Fibroblast of skin of right biceps (primary cell): ENCODE measurements at regions not wholly inside any gene's neighbourhood (a gene's known extent, or its start where the extent isn't known, plus 50 kb on each side); places are given as distances from the start of the nearest gene placed in this dataset.
"Not testable (repeated sequence)": the region's sequence is repeated elsewhere in the genome, so short reads cannot be mapped to it uniquely, and the experiment has no call there.

Experiments
- DNase-seq: peaks from one replicate; pipeline ENCODE4 v3.0.0-alpha.2; 2013

DNA sequence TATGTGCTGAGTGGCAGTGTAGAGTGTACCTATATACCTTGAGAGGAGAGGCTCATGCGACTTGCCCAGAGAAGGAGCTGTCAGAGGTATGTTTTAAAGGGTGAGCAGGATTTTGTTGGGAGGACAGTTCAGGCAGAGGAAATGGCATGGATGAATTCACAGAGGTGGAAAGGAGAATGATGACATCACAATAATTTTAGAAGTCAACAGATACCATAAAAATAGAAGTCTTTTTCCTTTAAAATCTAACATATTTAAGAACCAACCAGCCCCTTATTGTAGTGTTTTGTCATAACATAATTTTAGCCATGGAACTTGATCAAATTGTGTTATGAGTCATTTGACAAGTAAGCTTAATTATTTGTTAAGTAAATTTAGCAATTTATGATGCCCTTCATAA lies 538.1 kb upstream of the GYPC start:
- no peak for DNase-seq

DNA sequence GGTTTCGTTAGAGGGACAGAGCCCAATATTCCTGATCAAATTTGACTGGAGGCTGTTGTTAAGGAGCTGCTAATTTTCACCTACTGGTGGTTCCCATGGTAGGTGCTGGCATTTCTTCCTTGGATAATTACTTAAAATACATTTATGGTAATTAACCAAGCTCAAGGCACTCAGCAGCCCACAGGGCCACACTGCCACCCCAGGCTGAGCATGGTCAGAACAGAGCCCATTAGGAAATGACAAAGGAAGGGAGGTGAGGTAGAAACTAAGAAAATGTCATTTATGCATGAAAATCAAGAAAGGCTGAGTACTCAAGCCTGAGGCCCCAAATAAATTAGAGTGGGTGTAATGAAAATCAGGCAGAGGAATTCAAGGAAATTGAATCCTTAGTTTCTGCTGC lies 510.2 kb upstream of the GYPC start:
- DNase-seq, result no peak

DNA sequence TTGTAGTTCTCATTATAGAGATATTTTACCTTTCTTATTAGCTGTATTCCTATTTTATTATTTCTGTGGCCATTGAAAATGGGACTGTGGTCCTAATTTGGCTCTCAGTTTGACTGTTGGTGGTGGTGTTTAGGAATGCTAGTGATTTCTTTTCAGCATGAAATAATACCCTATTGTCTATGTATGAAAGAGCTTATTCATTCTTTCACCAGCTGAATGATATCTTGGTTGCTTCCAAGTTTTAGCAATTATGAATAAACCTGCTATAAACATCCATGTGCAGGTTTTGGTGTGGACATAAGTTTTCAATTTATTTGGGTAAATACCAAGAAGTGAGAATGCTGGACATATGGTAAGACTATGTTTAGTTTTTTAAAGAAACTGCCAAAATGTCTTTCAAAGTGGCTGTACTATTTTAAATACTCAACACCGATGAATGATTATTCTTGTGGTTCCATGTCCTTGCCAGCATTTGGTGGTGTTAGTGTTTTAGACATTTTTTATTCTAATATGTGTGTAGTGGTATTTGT lies 501.6 kb upstream of the GYPC start:
- no peak for DNase-seq

GRCh38 chr2:126160950-126161349 lies 495.0 kb upstream of the GYPC start:
- DNase-seq, result not testable (repeated sequence)

DNA sequence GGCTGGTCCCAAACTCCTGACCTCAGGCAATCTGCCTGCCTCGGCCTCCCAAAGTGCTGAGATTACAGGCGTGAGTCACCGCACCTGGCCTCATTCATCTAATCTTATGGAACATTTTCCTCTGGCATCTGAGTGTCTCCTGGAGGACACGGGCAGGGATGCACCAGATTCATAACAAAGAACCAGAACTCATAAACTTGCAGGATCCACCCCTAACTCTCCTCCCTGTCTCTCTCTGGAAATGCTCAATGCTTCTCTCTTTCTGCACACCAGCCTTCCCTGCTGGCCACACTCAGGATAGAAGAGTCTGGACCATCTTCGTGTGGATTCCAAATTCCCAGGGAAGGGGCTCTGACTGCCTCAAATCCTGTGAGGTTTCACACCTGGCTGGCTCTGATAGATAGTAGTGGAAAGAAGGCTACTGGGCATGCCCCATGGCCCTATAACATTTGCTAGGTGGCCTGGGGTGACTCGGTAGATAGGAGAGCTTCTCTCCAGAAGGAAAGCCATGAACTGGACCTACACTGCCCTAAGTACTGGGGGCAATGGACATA lies 483.2 kb upstream of the GYPC start:
- no peak for DNase-seq

DNA sequence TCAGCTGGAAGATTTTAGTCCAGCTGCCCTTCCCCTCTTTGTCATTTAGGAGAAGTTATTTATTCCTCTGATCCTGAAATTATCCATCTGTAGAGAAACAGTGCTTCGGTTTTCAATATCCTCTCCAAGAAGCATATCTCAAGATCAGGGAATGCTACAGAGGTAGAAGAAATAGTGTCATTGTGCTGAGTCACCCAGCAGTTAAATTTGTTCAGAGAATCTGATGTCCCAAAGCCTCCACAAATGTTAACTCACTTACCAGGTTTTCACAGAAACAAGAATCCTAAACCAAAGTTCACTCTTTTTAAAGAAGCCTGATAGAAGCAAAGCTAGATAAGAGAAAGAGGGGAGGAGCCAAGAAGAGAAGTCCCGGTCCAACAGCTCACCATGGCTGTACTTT lies 480.7 kb upstream of the GYPC start:
- DNase-seq, result no peak

DNA sequence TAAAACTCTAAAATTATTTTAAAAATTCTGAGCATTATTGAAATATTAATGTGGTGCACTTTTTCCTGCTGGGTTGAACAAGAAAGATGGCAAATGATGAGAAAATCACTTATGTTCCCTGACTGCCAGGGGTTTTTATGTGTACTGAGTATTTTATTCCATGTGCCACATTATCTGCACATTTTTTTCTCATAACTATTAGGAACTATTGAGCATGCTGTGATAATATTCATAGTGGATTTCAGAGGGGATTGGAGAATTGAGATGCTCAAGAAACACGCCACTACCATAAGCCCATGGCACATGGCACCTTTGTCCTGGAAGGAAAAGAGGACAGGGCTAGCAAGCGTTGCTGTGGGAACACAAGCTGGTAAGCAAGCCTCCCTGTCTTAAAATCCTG lies 478.5 kb upstream of the GYPC start:
- DNase-seq, result no peak

DNA sequence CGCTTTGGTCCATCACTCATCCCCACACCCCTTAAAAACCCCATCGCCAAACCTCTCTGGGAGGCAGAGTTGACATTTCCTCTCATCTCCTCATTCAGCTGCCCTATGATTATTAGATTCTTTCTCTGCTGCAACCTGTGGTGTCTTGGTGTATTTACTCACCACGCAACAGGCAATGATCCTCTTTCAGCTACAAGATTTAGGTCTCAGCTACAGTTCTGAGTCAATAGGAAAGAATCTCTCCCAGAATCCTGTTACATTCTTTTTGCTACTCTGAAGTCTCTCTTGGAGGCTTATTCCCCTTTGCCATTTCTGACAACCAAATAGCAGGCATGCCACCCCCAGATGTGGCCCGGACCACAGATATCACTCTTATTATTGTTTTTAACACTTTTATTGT lies 468.3 kb upstream of the GYPC start:
- peak; percentile 3 for DNase-seq

DNA sequence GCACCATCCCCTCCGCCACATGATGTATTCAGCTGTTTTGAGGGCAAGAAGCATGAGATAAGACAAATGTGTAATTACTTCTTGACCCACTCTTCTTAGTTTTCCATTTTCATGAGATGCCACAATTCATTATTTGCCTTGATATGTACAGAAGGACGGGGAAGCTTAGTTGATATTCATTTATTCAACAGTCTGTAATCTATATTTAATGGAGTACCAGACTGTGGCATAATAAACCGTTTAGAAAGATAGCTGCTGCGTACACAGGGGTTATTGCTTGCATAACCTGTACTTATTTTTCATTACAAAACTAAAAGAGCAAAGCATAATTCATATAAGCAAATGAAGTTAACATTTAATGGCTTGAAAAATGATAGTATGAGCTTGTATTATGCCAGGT lies 466.4 kb upstream of the GYPC start:
- no peak for DNase-seq

- DNase-seq, result no peak
Measured at GRCh38 chr2:126200538-126200937, 455.4 kb upstream of the GYPC start.

- DNase-seq, result no peak
Measured at GRCh38 chr2:126208266-126208665, 447.7 kb upstream of the GYPC start.

- no peak for DNase-seq
Measured at GRCh38 chr2:126212735-126213134, 443.2 kb upstream of the GYPC start.

DNA sequence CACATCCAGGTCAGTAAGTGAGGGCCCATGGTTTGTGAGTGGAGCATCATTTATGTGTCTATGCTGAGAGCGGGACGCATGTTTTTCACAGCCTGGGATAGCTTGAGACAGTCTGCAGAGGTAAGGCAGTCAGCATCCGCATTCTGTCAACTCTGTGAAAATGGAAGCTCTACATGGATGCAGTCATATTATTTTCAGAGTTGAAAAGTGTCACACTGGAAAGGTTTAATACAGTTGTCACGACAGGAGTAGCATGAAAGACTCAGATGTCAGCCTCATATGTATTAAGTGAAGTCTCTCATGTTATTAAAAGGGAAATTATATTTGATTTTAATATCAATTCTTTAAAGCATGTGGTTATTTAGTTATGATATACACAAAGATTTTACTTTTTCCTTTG lies 436.9 kb upstream of the GYPC start:
- no peak for DNase-seq

- peak; percentile 20 for DNase-seq
Measured at GRCh38 chr2:126220331-126220730, 435.6 kb upstream of the GYPC start.

DNA sequence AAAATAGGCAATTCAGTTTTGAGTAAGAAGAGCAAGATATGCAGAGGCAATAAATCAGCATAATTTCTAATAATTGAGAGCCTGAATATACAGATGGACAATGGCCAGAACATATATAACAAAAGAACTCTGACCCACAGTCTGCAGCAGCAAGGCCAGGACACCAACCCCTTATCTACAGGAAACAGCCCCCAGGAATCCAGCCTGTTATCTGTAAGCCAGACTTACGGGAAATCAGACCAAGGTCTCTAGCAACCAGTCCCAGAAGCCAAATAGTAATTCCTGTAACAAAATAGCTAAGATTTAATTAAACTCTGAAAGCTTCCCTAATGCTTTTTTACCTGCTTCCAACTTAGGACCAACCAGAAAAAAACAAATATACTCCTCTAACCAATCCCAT lies 434.5 kb upstream of the GYPC start:
- no peak for DNase-seq

DNA sequence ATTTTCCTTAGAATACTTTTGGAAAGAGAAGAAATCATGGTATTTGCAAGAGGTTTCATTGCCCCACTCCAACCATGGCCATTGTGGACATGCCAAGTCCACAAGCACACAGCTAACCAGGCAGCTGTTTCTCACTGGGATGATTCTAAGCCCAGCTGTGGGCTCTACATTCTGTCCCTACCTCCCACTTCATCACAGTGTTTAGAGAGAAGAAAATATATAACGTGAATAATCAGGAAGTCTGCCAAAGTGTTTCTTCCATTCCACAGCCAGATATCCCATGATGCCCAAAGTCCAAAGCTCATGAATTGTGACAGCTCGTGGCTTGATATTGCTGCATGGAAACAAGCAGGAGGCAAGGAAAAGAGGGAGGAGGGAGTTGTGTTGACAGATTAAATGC lies 433.7 kb upstream of the GYPC start:
- DNase-seq, result no peak

- no peak for DNase-seq
Measured at GRCh38 chr2:126224776-126225175, 431.2 kb upstream of the GYPC start.

- no peak for DNase-seq
Measured at GRCh38 chr2:126227250-126227649, 428.7 kb upstream of the GYPC start.

GRCh38 chr2:126228531-126228930 lies 427.4 kb upstream of the GYPC start:
- DNase-seq, result no peak

DNA sequence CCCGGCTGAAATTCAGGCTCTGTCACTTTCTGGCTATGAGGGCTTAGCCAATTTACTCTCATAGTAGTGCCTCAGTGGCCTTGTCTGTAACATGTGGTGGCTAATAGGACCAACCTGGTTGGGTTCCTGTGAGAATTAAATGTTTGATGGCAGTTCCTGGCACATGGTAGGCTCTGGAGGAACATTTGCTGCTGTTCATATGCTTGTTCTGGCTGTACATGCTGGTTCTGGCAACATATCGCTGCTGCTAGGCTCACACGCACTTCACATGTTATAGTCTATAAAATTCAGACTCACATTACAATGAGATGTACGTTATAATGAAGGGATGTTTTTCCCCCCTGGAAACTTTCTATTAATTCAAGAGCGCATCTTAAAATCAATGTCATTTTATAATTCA lies 417.7 kb upstream of the GYPC start:
- no peak for DNase-seq

- no peak for DNase-seq
Measured at GRCh38 chr2:126239320-126239955, 416.5 kb upstream of the GYPC start.

DNA sequence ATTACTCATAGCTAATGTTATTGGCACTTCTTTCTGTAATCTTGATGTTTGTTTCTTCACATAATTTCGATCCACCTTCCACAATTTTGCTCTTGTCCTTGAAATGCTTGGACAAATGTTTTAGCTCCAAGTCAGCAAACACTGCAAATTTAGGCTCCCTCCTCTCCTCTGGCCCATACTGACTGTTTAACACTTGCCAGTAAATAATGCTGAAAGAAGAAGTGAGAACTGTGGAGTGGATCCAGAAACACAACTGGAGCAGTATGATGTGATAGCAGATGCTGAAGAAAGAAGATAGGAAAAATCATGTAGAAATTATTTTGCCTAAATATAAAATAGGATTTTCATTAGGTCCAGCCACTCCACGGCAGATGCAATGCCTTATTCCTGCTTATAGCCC lies 415.0 kb upstream of the GYPC start:
- DNase-seq, result no peak

DNA sequence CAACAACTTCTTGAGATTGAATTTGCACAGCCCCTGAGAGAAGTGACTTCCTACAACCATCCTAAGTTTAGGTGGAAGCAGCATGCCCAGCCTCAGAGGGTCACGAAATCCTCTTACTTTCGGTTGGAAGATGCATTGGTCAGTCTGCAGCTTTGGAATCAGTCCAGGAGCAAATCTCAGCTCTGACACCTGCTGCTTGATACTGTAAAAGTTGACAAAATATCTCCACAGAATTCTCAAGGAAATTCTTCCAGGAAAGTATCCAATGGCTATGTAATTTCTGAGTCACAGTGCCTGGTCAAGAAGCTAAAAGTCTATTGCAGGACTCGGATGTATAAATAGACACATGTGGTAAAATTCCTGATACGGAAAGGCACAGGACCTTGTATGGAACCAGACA lies 414.5 kb upstream of the GYPC start:
- no peak for DNase-seq

GRCh38 chr2:126244937-126245336 lies 411.0 kb upstream of the GYPC start:
- peak; percentile 9 for DNase-seq

GRCh38 chr2:126253669-126254068 lies 402.3 kb upstream of the GYPC start:
- no peak for DNase-seq
